ENCODE measurements at regions not wholly inside any gene's neighbourhood (a gene's known extent, or its start where the extent isn't known, plus 50 kb on each side); places are given as distances from the start of the nearest gene placed in this dataset.

DNA sequence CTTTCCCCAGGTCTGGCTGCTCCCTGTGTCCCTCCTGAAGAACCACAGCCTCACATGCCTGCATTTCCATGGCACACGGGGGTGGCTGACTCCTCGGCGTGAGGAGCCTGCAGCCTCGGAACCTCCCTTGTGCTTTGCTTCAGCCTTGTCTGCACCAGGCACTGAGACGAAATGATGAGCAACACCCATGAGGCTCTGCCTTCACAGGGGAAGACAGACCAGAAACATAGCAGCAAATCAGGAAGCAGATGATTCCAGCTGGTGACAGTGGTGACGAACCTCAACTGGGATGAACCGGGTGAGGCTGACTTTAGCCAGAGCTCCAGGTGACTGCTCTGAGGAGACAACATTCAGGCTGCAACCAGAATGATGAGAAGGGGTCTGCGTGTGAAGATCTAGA is 84.5 kb upstream of the SMNDC1 start:
- TF ChIP-seq GATA3 (IDR thresholded peaks at IDR 0.05; ENCODE audit: low read depth, low read length) (no peak), GATA2 (IDR thresholded peaks at IDR 0.05; ENCODE audit: low read depth, low read length) (no peak)
